GM23338 (cell line): ENCODE measurements at regions not wholly inside any gene's neighbourhood (a gene's known extent, or its start where the extent isn't known, plus 50 kb on each side); places are given as distances from the start of the nearest gene placed in this dataset.

Experiments
- CREB1 ChIP-seq: fragments of 250-450 bp; sonication (Bioruptor Pico); IDR thresholded peaks from 2 replicates; pipeline ENCODE4 v1.5.0; 2020; ENCODE audit warnings: low read depth, mild to moderate bottlenecking, moderate library complexity
- EZH2 ChIP-seq: fragments of 200-600 bp; sonication (generic); IDR thresholded peaks from one replicate; pipeline ENCODE4 v1.8.0; 2017; ENCODE audit warnings: antibody characterized with exemption, mild to moderate bottlenecking, low read depth; ENCODE audit not compliant: unreplicated experiment
- EZH2phosphoT487 ChIP-seq: fragments of 200-600 bp; sonication (generic); IDR thresholded peaks from one replicate; pipeline ENCODE4 v1.8.1; 2018; ENCODE audit warnings: antibody characterized with exemption; ENCODE audit not compliant: unreplicated experiment
- JUNB ChIP-seq: IDR thresholded peaks from one replicate; pipeline ENCODE4 v1.6.1; 2016; ENCODE audit warnings: antibody characterized with exemption; ENCODE audit not compliant: unreplicated experiment
- NANOG ChIP-seq: IDR thresholded peaks from 2 replicates; pipeline ENCODE4 v1.6.1; 2016; ENCODE audit warnings: antibody characterized with exemption, borderline replicate concordance
- POLR2AphosphoS5 ChIP-seq: IDR thresholded peaks from 2 replicates; pipeline ENCODE4 v1.6.1; 2016; ENCODE audit warnings: antibody characterized with exemption, low read depth
- ZNF114 ChIP-seq: fragments of 250-450 bp; sonication (Bioruptor Pico); IDR thresholded peaks from 2 replicates; pipeline ENCODE4 v1.5.0; 2020; ENCODE audit warnings: mild to moderate bottlenecking, moderate library complexity
- ZNF331 ChIP-seq: fragments of 250-450 bp; sonication (Bioruptor Pico); IDR thresholded peaks from 2 replicates; pipeline ENCODE4 v1.5.0; 2020; ENCODE audit warnings: low read depth, mild to moderate bottlenecking, moderate library complexity
- TF ChIP-seq, protein P1 (sequence below): fragments of 250-450 bp; sonication (Bioruptor Pico); IDR thresholded peaks from 2 replicates; pipeline ENCODE4 v1.5.0; 2020; ENCODE audit warnings: mild to moderate bottlenecking, moderate library complexity
- TF ChIP-seq, protein P2 (sequence below), 2 experiments: fragments of 200-600 bp in 1 of 2; sonication (generic) in 1 of 2; conservative IDR thresholded peaks; 2 replicates each; pipeline versions ENCODE4 v1.5.1 to v1.6.1; 2016 to 2017; ENCODE audit warnings: antibody characterized with exemption in 2 of 2, low read depth in 2 of 2, mild to moderate bottlenecking in 2 of 2, moderate library complexity in 1 of 2
- TF ChIP-seq, protein P3 (sequence below): IDR thresholded peaks from 2 replicates; pipeline ENCODE4 v1.6.1; 2016; ENCODE audit warnings: antibody characterized with exemption
- TF ChIP-seq, protein P4 (sequence below): IDR thresholded peaks from one replicate; pipeline ENCODE4 v1.6.1; 2018; ENCODE audit warnings: antibody characterized with exemption; ENCODE audit not compliant: unreplicated experiment

DNA sequence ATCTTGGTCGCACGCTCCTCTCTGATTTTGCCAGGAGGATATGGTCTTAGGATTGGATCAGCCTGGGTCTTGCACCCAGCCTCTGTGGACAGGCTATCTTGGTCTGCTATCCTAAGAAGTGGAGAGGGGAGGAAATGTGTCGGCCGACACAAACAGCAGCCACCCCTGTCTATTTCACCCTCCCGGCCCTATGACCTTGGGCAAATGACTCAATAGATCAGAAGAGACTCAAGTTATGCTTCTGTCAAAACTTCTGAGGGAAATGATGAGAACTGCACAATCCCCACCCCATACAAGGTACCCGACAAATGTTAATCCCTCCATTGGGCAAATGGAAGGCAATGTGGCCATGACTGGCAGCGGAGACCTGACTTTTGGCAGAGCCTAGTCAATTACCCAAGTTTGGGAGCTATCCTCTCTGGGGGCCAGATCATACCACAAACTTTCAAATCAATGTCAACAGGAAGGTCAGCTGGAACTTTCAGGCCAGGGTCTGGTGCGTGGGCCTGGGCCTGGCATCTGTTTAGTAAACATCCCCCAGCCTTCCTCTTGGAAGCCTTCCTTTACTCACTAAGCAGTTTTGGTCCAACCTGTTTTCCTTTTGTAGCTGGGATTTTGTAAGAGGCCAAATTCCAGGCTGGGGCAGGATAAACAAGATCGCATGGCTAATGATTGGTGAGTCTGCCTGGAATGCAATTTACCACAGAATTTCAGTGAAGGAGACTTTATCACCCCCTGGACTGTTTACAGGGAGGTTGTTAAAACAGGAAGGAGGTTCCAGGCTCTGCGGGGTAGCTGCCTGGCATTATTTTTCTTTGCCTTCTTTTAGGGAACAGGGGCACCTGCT is 64.2 kb upstream of the CPEB4 start (continued):
- TF ChIP-seq, protein P1, sequence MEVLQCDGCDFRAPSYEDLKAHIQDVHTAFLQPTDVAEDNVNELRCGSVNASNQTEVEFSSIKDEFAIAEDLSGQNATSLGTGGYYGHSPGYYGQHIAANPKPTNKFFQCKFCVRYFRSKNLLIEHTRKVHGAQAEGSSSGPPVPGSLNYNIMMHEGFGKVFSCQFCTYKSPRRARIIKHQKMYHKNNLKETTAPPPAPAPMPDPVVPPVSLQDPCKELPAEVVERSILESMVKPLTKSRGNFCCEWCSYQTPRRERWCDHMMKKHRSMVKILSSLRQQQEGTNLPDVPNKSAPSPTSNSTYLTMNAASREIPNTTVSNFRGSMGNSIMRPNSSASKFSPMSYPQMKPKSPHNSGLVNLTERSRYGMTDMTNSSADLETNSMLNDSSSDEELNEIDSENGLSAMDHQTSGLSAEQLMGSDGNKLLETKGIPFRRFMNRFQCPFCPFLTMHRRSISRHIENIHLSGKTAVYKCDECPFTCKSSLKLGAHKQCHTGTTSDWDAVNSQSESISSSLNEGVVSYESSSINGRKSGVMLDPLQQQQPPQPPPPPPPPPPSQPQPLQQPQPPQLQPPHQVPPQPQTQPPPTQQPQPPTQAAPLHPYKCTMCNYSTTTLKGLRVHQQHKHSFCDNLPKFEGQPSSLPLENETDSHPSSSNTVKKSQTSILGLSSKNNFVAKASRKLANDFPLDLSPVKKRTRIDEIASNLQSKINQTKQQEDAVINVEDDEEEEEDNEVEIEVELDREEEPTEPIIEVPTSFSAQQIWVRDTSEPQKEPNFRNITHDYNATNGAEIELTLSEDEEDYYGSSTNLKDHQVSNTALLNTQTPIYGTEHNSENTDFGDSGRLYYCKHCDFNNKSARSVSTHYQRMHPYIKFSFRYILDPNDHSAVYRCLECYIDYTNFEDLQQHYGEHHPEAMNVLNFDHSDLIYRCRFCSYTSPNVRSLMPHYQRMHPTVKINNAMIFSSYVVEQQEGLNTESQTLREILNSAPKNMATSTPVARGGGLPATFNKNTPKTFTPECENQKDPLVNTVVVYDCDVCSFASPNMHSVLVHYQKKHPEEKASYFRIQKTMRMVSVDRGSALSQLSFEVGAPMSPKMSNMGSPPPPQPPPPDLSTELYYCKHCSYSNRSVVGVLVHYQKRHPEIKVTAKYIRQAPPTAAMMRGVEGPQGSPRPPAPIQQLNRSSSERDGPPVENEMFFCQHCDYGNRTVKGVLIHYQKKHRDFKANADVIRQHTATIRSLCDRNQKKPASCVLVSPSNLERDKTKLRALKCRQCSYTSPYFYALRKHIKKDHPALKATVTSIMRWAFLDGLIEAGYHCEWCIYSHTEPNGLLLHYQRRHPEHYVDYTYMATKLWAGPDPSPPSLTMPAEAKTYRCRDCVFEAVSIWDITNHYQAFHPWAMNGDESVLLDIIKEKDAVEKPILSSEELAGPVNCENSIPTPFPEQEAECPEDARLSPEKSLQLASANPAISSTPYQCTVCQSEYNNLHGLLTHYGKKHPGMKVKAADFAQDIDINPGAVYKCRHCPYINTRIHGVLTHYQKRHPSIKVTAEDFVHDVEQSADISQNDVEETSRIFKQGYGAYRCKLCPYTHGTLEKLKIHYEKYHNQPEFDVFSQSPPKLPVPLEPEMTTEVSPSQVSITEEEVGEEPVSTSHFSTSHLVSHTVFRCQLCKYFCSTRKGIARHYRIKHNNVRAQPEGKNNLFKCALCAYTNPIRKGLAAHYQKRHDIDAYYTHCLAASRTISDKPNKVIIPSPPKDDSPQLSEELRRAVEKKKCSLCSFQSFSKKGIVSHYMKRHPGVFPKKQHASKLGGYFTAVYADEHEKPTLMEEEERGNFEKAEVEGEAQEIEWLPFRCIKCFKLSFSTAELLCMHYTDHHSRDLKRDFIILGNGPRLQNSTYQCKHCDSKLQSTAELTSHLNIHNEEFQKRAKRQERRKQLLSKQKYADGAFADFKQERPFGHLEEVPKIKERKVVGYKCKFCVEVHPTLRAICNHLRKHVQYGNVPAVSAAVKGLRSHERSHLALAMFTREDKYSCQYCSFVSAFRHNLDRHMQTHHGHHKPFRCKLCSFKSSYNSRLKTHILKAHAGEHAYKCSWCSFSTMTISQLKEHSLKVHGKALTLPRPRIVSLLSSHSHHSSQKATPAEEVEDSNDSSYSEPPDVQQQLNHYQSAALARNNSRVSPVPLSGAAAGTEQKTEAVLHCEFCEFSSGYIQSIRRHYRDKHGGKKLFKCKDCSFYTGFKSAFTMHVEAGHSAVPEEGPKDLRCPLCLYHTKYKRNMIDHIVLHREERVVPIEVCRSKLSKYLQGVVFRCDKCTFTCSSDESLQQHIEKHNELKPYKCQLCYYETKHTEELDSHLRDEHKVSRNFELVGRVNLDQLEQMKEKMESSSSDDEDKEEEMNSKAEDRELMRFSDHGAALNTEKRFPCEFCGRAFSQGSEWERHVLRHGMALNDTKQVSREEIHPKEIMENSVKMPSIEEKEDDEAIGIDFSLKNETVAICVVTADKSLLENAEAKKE (CRISPR knock-in tag) = no peak
- TF ChIP-seq JUNB = no peak
- TF ChIP-seq NANOG = no peak
- no peak for TF ChIP-seq ZNF114 (CRISPR knock-in tag)
- TF ChIP-seq POLR2AphosphoS5 = no peak
- no peak for TF ChIP-seq EZH2
- TF ChIP-seq, protein P2, sequence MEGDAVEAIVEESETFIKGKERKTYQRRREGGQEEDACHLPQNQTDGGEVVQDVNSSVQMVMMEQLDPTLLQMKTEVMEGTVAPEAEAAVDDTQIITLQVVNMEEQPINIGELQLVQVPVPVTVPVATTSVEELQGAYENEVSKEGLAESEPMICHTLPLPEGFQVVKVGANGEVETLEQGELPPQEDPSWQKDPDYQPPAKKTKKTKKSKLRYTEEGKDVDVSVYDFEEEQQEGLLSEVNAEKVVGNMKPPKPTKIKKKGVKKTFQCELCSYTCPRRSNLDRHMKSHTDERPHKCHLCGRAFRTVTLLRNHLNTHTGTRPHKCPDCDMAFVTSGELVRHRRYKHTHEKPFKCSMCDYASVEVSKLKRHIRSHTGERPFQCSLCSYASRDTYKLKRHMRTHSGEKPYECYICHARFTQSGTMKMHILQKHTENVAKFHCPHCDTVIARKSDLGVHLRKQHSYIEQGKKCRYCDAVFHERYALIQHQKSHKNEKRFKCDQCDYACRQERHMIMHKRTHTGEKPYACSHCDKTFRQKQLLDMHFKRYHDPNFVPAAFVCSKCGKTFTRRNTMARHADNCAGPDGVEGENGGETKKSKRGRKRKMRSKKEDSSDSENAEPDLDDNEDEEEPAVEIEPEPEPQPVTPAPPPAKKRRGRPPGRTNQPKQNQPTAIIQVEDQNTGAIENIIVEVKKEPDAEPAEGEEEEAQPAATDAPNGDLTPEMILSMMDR (conservative IDR thresholded peaks at IDR 0.05; ENCODE audit: low read depth in 2 of 2) = no peak
- TF ChIP-seq, protein P3, sequence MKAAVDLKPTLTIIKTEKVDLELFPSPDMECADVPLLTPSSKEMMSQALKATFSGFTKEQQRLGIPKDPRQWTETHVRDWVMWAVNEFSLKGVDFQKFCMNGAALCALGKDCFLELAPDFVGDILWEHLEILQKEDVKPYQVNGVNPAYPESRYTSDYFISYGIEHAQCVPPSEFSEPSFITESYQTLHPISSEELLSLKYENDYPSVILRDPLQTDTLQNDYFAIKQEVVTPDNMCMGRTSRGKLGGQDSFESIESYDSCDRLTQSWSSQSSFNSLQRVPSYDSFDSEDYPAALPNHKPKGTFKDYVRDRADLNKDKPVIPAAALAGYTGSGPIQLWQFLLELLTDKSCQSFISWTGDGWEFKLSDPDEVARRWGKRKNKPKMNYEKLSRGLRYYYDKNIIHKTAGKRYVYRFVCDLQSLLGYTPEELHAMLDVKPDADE = no peak
- TF ChIP-seq, protein P4, sequence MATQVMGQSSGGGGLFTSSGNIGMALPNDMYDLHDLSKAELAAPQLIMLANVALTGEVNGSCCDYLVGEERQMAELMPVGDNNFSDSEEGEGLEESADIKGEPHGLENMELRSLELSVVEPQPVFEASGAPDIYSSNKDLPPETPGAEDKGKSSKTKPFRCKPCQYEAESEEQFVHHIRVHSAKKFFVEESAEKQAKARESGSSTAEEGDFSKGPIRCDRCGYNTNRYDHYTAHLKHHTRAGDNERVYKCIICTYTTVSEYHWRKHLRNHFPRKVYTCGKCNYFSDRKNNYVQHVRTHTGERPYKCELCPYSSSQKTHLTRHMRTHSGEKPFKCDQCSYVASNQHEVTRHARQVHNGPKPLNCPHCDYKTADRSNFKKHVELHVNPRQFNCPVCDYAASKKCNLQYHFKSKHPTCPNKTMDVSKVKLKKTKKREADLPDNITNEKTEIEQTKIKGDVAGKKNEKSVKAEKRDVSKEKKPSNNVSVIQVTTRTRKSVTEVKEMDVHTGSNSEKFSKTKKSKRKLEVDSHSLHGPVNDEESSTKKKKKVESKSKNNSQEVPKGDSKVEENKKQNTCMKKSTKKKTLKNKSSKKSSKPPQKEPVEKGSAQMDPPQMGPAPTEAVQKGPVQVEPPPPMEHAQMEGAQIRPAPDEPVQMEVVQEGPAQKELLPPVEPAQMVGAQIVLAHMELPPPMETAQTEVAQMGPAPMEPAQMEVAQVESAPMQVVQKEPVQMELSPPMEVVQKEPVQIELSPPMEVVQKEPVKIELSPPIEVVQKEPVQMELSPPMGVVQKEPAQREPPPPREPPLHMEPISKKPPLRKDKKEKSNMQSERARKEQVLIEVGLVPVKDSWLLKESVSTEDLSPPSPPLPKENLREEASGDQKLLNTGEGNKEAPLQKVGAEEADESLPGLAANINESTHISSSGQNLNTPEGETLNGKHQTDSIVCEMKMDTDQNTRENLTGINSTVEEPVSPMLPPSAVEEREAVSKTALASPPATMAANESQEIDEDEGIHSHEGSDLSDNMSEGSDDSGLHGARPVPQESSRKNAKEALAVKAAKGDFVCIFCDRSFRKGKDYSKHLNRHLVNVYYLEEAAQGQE = no peak
- TF ChIP-seq EZH2phosphoT487 = no peak
- no peak for TF ChIP-seq CREB1 (CRISPR knock-in tag)
- no peak for TF ChIP-seq ZNF331 (CRISPR knock-in tag)
